Suprapubic skin (tissue), 4 donors: ENCODE measurements at regions not wholly inside any gene's neighbourhood (a gene's known extent, or its start where the extent isn't known, plus 50 kb on each side); places are given as distances from the start of the nearest gene placed in this dataset.

Source experiments
- EP300 ChIP-seq: sonication (generic); formaldehyde crosslinking; IDR thresholded peaks from one replicate; pipeline ENCODE4 v1.6.1; 2017; ENCODE audit warnings: antibody characterized with exemption
- POLR2A ChIP-seq, 2 donors: fragments of 450-650 bp; IDR thresholded peaks; one replicate each; pipeline ENCODE4 v1.6.1; 2017; ENCODE audit warnings: antibody characterized with exemption in 2 of 2, mild to moderate bottlenecking in 2 of 2, moderate library complexity in 2 of 2
- POLR2AphosphoS5 ChIP-seq, 3 donors: sonication (generic); formaldehyde crosslinking; IDR thresholded peaks; one replicate each; pipeline ENCODE4 v1.6.1; 2017; ENCODE audit warnings: antibody characterized with exemption in 3 of 3
- TF ChIP-seq, protein P1 (sequence below), 2 donors: fragments of 200-600 bp in 1 of 2; fragments of 450-650 bp in 1 of 2; sonication (generic) in 1 of 2; IDR thresholded peaks; one replicate each; pipeline ENCODE4 v1.5.1; 2016 to 2019; ENCODE audit warnings: antibody characterized with exemption in 2 of 2, mild to moderate bottlenecking in 1 of 2, moderate library complexity in 1 of 2

GRCh38 chr3:22684739-22685138 is 518.4 kb upstream of the UBE2E2 start:
- TF ChIP-seq, protein P1, sequence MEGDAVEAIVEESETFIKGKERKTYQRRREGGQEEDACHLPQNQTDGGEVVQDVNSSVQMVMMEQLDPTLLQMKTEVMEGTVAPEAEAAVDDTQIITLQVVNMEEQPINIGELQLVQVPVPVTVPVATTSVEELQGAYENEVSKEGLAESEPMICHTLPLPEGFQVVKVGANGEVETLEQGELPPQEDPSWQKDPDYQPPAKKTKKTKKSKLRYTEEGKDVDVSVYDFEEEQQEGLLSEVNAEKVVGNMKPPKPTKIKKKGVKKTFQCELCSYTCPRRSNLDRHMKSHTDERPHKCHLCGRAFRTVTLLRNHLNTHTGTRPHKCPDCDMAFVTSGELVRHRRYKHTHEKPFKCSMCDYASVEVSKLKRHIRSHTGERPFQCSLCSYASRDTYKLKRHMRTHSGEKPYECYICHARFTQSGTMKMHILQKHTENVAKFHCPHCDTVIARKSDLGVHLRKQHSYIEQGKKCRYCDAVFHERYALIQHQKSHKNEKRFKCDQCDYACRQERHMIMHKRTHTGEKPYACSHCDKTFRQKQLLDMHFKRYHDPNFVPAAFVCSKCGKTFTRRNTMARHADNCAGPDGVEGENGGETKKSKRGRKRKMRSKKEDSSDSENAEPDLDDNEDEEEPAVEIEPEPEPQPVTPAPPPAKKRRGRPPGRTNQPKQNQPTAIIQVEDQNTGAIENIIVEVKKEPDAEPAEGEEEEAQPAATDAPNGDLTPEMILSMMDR (IDR thresholded peaks at IDR 0.05), result no peak
- TF ChIP-seq POLR2AphosphoS5 (IDR thresholded peaks at IDR 0.05), result no peak
- TF ChIP-seq POLR2A (IDR thresholded peaks at IDR 0.05), result no peak
- TF ChIP-seq EP300, result no peak
